ENCODE measurements at regions not wholly inside any gene's neighbourhood (a gene's known extent, or its start where the extent isn't known, plus 50 kb on each side); places are given as distances from the start of the nearest gene placed in this dataset.
"Not testable (repeated sequence)": the region's sequence is repeated elsewhere in the genome, so short reads cannot be mapped to it uniquely, and the experiment has no call there.

DNA sequence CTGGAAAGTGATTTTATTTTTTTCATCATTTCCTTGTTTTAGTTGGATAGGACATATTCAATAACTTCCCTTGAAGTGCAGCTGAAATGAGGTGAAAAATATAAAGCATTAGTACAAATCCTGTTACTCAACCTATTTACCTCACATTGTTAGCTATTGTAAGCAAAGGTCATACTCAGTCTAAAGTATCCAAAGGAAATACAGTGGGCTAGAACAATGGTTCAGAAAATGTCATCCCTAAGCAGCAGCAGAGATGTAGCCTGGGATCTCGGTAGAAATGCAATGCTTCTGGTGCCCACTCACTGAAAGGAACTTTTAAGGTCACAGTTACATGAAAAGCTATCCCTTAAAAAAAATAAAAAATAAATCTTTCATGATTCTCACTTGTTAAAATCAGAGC, 300.6 kb downstream of the PPP4R3C start:
- no peak for DNase-seq (ENCODE audit: low read depth in 4 of 4, low spot score in 1 of 4)

DNA sequence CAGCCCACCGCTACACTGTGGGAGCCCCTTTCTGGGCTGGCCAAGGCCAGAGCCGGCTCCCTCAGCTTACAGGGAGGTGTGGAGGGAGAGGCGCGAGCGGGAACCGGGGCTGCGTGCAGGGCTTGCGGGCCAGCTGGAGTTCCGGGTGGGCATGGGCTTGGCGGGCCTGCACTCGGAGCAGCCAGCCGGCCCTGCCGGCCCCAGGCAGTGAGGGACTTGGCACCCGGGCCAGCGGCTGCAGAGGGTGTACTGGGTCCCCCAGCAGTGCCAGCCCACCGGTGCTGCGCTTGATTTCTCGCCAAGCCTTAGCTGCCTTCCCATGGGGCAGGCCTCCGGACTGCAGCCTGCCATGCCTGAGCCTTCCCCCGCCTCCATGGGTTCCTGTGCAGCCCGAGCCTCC, 306.2 kb downstream of the PPP4R3C start:
- not testable (repeated sequence) for DNase-seq (ENCODE audit: low read depth in 4 of 4, low spot score in 1 of 4)

DNA sequence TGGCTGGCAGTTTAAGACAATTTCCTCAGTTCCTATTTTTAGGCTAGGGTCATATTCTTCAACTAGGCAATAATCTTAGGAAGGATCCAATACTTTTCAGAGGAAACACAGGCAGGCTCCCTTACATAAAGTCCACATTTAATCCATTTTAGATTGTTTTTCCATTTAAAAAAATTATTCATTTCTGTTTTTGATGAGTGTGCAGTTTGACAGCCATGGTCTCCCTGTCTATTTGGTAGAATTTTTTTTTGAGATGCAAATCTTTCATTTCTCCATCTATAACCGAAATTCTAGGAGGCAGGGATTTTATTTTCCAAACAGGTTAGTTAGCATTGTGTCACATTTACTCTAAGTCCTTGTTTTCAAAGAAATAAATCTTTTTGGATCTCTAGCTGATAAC, 326.8 kb downstream of the PPP4R3C start:
- no peak for DNase-seq (ENCODE audit: low read depth in 4 of 4, low spot score in 1 of 4)

DNA sequence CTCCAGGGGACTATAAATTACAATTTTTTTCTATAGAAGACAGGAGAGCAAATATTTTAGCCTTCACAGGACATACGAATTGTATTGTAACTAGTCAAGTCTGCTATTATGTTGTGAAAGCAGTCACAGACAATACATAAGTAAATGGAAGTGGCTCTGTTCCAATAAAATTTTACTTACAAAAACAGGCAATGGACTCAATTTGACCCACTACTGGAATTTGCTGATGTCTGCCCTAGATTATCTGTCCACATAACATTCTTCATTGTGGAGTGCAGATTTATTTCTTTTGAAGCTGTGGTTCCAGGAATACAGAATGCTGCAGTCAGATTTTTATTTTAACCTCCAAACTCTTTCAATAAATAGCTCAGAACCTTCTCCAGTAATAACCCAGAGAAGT, 330.3 kb downstream of the PPP4R3C start:
- no peak for DNase-seq (ENCODE audit: low read depth in 4 of 4, low spot score in 1 of 4)

DNA sequence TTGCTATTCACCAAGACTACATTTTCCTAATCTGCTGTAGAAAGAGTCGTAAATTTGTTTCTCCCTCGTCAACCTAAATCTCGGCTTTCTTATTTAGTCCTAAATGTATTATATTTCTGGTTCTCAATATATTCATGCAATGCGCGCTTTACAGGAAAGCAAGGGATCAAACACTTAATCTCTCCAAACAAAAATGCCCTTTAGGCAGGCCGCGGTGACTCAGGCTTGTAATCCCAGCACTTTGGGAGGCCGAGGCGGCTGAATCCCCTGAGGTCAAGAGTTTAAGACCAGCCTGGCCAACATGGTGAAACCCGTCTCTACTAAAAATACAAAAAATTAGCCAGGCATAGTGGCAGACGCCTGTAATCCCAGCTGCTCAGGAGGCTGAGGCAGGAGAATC, 376.0 kb downstream of the PPP4R3C start:
- not testable (repeated sequence) for DNase-seq (ENCODE audit: low read depth in 4 of 4, low spot score in 1 of 4)

DNA sequence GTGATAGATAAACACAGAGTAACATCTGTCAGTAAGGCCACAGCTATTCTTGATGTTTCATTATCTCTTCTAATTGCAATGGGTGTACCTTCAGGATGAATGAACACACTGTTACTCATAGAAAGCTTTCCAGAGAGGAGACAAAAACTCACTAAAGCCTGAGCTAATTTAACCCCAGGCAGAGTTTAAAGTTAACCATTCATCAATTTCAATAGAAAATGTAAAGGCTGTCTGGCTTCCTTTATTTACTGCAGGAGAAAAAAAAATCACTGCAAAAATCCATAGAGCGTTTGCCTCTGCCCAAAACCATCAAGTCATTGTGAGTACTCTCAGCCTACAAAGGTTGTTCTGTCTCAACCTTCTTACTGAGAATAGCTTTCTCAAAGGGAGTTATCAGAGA, 376.9 kb downstream of the PPP4R3C start:
- no peak for DNase-seq (ENCODE audit: low read depth in 4 of 4, low spot score in 1 of 4)

DNA sequence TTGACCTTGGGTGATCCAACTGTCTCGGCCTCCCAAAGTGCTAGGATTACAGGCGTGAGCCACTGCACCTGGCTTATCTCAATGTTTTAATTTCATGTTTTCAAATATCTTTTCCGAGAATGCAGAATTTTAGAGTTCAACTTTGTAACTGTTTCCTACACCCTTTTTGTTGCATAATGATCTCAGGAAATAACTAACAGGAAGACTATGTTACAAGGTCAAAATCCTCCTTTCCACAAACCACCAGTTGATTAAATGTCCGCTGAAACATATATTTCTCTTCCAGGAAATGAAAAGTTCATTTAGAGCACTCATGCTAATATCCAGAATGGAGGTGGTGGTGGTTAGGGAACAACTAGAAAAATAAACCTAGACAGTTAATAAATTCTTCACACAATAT, 377.8 kb downstream of the PPP4R3C start:
- DNase-seq (ENCODE audit: low read depth in 4 of 4, low spot score in 1 of 4), result no peak

DNA sequence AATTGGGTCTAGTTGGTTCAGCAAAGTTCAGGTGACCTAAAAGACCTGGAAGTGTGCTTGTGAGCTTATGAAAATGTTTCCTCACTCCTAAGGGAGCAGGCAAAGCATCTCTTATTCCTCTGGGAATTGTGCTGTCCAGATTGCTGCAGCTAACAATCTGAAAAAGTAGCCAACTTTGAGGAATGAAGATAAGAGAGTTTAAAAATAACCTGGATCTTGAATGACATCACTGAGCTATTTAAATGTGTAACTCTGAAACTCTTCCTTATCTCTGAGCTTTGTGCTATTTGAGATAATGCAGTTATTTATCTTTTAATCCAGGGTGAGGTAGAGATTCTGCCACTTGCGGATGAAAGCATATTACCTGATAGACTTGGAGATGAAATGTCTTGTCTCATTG, 384.8 kb downstream of the PPP4R3C start:
- no peak for DNase-seq (ENCODE audit: low read depth in 4 of 4, low spot score in 1 of 4)

DNA sequence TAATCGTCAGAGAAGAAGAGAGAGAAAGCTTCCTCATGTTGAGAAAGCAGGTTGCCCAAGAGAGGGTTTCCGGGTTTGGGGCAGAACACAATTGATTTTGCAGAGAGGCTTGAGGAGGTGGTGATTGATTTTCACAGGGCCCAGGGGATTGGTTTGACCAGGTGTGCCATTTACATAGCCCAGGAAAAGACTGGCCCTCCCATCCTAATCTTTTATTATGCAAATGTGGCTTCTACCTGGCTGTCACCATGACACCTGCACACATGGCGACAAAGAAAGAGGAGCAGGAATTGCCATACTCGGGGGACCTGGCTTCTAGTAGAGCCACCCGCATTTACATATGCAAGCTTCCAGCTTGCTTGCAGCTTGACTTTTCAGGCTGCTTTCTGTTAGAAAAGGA, 405.3 kb downstream of the PPP4R3C start:
- DNase-seq (ENCODE audit: low read depth in 4 of 4, low spot score in 1 of 4), result no peak

DNA sequence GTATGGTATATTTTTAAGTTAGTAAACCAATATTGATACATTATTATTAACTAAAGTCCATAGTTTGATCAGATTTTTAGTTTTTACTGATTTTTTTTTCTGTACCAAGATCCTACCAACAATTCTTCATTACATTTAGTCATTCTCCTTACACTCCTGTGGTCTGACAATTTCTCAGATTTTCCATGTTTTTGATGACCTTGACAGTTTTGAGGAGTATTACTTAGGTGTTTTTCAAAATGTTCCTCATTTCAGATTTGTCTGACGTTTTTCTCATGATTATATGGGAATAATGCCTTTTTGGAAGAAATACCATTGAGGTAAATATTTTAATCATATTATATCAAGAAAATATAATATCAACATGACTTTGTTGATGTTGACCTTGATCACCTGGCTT, 423.8 kb downstream of the PPP4R3C start:
- no peak for DNase-seq (ENCODE audit: low read depth in 4 of 4, low spot score in 1 of 4)

DNA sequence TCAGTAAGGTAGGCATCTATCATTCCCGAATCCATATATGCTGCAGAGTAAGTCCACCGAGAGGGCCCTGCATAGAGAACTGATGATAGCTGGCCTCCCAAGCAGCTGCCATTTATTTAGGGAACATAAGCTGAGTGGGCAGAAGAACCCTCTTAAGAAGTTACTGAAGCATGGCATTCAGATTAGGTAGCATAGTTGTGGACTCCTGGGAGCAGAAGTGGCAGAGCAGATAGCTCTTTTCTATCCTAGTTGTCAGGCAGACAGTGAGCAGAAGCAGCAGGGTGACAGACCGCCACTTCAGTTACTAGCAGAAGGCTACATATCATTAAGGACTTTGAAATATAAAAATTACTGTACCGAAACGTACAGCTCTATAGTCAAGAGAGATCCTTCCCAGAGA, 454.7 kb downstream of the PPP4R3C start:
- DNase-seq (ENCODE audit: low read depth in 4 of 4, low spot score in 1 of 4), result no peak

DNA sequence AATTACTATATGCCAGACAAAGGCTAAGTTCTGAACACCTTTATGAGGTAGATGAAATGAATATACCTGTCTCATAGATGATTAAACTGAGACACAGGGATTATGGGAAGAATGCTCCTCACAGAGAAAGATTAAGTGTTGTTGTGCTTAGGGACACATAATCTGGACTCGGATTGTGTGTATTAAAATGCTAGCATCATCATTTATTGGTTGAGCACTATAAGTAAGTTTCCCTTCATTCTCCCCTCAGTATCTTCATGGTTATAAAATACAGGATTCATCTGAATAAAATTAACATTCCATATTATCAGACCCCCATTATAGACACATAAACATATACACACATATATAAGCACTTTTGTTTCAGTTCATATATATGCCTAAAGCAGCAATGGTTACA, 463.5 kb downstream of the PPP4R3C start:
- no peak for DNase-seq (ENCODE audit: low read depth in 4 of 4, low spot score in 1 of 4)

DNA sequence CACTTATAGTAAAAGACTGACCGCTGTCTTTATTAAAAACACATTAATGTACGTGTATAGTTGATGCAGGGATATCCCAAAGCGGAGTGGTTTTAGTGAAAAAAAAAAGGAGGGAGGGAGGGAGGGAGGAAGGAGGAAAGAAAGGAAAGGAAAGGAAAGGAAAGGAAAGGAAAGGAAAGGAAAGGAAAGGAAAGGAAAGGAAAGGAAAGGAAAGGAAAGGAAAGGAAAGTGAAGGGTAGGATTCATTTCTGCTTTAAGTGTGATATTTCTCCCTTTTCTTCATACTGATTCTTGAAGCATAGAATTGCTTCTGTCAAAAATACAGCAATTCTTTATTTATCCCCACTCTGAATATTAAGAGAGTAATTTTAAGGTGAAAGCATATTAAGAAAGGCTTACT, 504.9 kb downstream of the PPP4R3C start:
- no peak for DNase-seq (ENCODE audit: low read depth in 4 of 4, low spot score in 1 of 4)

DNA sequence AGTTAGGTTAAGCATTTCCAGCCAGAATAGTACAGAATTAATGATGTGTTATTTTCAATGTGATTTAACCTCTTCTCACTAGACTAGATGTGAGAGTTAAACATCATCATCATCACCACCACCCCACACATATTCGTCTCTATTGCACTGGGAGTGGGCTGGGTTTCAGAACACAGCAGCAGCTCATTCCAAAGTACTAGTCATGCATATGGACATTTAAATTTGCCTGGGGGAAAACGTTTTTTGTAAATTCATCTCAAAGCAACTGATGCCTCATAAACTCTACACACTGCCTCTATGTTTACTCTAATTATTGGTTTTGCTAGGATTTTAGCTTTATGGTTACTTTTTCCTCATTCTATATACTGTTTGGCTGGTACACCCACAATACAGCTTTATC, 509.1 kb downstream of the PPP4R3C start:
- DNase-seq (ENCODE audit: low read depth in 4 of 4, low spot score in 1 of 4), result no peak

DNA sequence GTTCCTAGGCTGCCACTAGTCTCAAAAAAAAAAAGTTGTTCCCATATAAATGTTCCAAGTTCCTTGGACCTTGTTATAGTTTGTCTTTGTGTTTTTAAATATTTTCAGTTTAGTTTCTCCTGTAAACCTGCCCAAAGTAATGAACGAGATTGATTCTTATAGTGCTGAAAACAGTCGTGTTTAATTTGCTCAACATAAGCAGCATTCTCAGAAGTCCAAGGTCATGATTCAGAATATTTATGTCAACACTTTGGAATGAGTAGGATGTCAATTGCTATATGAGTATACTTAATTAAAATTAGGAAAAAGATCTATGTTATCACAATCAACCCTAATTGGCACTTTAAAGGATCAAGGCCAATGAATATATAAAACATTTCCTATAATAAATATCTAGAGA, 510.9 kb downstream of the PPP4R3C start:
- DNase-seq (ENCODE audit: low read depth in 4 of 4, low spot score in 1 of 4), result no peak

DNA sequence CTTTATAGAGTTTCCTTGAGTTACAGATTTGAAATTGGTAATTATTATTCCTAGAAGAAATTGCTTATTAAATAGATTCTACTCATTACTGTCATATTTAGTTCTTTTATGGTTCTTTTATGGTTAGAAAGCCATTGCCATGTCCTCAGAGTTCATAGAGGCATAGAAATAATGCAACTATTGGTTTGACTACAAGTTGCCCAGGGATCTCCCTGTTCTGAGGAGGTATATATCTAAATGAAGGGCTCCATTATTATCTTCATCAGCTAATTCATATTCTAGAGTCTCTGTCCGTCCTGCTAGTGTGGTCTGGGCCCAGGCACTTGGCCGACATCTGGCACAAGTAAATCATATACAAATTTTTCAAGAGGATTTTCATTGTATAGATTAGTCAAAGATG, 535.7 kb downstream of the PPP4R3C start:
- DNase-seq (ENCODE audit: low read depth in 4 of 4, low spot score in 1 of 4), result no peak

DNA sequence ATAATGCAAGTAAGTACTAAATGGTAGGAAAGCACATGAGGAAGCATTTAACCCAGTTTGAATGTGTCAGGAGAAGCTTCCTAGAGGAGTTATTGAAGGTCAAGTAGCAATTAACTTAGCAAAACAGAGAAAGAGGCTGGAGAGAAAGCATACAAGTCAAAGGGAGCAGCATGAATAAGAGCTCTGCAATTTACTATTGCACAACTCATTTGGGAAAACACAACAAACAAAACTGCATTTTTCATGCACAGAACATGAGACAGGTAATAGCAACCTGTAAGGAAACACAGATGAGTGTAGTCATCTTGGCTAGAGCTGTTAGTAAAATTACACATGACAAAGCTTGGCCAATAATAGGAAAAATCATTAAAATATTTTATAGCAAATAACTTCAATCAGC, 538.1 kb downstream of the PPP4R3C start:
- DNase-seq (ENCODE audit: low read depth in 4 of 4, low spot score in 1 of 4), result no peak

DNA sequence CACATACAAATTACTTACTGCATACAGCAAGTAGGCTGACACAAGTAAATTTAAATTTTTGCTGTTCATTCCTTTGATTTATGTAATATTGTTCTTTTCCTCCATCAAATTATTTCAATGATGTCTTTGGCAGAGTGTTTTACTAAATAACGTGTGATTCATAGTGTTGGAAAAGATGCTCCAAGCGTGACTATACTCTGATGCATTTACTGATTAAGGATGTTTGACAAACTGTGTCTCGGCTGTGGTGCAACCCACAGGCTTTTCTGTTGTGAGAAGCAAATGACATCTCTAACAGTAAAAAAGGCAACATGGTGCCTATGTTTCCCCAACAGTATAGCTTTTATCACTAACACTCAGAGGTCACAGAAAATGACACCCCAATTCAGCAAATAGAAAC, 540.9 kb downstream of the PPP4R3C start:
- no peak for DNase-seq (ENCODE audit: low read depth in 4 of 4, low spot score in 1 of 4)

DNA sequence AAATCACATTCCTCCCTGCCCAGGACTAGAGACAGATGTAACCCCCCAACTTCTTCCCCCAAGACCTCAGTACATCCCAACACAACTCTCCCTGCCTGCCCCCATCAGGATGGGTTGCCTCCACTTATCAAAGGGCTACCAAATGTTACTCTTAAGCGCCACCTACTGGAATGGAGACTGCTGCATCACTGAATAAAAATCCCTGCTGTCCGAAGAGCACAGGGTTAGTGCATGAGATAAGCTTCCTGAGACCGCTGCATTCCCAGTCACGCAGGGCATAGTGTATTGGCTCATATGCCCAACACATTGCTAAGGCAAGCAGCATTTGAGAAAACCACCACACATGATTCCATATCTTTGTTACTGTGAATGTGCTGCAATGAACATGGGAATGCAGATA, 544.5 kb downstream of the PPP4R3C start:
- no peak for DNase-seq (ENCODE audit: low read depth in 4 of 4, low spot score in 1 of 4)

DNA sequence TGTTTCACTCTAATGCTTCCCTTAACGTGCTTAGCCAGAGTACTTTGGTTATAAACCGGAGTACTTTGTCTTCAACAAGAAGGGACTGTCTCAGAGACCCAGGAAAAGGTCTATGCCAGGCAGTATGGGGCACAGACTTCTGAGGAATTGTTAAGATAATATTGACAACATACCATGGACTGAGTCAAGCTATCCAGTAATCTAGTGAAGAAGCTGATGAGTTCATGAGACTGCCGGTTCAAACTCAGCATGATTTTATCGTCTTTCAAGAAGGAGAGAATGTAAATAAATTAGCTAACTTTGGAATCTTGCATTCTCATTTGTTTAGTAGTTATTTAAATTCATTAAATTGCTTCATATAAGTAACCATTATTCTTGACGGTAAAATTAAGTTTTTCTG, 546.1 kb downstream of the PPP4R3C start:
- DNase-seq (ENCODE audit: low read depth in 4 of 4, low spot score in 1 of 4), result no peak

DNA sequence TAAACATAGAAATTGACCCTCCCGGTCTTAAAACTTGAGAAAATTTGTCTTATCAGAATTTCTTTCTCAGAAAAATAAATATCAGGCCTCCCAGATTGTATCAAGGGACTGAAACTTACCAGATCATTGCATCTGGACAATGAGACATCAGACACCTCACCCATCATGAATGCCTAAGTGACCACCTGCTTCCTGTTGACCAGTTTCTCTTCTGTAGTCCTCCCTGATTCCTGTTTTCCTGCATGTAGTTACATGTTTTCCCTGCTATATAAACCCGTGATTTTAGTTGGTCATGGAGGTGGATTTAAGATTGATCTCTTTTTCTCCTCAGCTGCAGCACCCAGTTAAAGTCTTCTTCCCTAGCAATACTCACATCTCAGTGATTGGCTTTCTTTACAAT, 548.1 kb downstream of the PPP4R3C start:
- no peak for DNase-seq (ENCODE audit: low read depth in 4 of 4, low spot score in 1 of 4)

DNA sequence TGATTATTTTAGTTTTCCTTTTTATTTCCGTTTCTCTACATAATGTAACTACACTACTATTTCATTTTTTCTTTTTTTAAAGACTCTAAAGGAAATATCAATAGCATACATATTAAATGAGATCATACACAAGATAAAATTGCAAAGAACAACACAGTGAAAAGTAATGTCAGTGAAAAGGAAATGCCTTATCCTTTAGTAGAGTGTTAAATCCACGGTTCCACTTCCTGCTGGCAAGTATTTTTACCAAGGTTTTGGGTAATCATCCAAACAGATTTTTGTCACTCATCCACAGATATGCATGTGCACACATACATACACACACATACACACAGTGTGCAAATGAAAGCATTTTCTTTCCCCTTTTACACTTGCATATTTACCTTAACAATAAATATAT, 548.9 kb downstream of the PPP4R3C start:
- DNase-seq (ENCODE audit: low read depth in 4 of 4, low spot score in 1 of 4), result no peak

DNA sequence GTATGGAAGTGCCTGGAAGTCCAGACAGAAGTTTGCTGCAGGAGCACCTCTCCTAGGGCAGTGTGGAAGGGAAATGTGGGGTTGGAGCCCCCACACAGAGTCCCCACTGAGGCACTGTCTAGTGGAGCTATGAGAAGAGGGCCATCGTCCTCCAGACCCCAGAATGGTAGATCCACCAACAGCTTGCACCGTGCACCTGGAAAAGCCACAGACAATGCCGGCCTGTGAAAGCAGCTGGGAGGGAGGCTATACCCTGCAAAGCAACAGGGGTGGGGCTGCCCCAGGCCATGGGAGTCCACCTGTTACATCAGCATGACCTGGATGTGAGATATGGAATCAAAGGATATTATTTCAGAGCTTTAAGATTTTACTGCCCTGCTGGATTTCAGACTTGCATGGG, 551.4 kb downstream of the PPP4R3C start:
- DNase-seq (ENCODE audit: low read depth in 4 of 4, low spot score in 1 of 4), result not testable (repeated sequence)

DNA sequence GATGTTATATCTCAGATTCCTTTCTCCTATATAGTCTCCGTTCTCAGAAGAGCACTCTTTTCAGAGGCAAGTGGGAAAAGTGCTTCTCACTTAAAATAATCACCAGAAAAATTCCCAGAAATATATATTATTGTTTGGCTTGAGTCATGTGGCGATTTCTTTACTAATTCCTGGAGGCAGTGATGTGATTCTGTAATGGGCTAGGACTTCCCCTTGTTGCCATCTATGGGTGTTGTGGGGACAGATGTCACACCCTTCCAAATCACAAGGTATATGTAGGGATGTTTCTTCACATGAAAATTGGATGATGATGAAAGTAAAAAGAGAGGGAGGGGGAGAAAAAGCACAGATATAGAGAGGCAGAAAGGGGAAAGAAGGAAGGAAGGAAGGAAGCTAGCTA, 553.4 kb downstream of the PPP4R3C start:
- no peak for DNase-seq (ENCODE audit: low read depth in 4 of 4, low spot score in 1 of 4)
